HEK293 (cell line): ENCODE measurements at regions not wholly inside any gene's neighbourhood (a gene's known extent, or its start where the extent isn't known, plus 50 kb on each side); places are given as distances from the start of the nearest gene placed in this dataset.

Source experiments
- GLI4 ChIP-seq: fragments of 450-650 bp; formaldehyde crosslinking; IDR thresholded peaks from 2 replicates; pipeline ENCODE4 v1.5.1; 2016; ENCODE audit warnings: missing biosample characterization, missing genetic modification characterization
- MYNN ChIP-seq: fragments of 450-650 bp; formaldehyde crosslinking; IDR thresholded peaks from 2 replicates; pipeline ENCODE4 v1.5.1; 2016; ENCODE audit warnings: missing biosample characterization, missing genetic modification characterization, borderline replicate concordance
- REPIN1 ChIP-seq: fragments of 450-650 bp; formaldehyde crosslinking; IDR thresholded peaks from 2 replicates; pipeline ENCODE4 v1.5.1; 2017; ENCODE audit warnings: missing biosample characterization, missing genetic modification characterization, low read depth
- SALL2 ChIP-seq: fragments of 450-650 bp; formaldehyde crosslinking; IDR thresholded peaks from 2 replicates; pipeline ENCODE4 v1.5.0; 2017; ENCODE audit warnings: missing biosample characterization, mild to moderate bottlenecking, missing genetic modification characterization, borderline replicate concordance
- ZNF133 ChIP-seq: fragments of 450-650 bp; formaldehyde crosslinking; IDR thresholded peaks from 2 replicates; pipeline ENCODE4 v1.5.1; 2016; ENCODE audit warnings: missing biosample characterization, missing genetic modification characterization
- ZNF311 ChIP-seq: fragments of 450-650 bp; formaldehyde crosslinking; IDR thresholded peaks from 2 replicates; pipeline ENCODE4 v1.5.1; 2017; ENCODE audit warnings: missing biosample characterization, missing genetic modification characterization, borderline replicate concordance
- TF ChIP-seq, protein P1 (sequence below): fragments of 450-650 bp; formaldehyde crosslinking; IDR thresholded peaks from 2 replicates; pipeline ENCODE4 v1.5.1; 2016; ENCODE audit warnings: missing biosample characterization, missing genetic modification characterization
- TF ChIP-seq, protein P2 (sequence below): fragments of 450-650 bp; formaldehyde crosslinking; IDR thresholded peaks from 2 replicates; pipeline ENCODE4 v1.5.1; 2016; ENCODE audit warnings: missing biosample characterization, missing genetic modification characterization
- TF ChIP-seq, protein P3 (sequence below): fragments of 450-650 bp; formaldehyde crosslinking; IDR thresholded peaks from 2 replicates; pipeline ENCODE4 v1.5.1; 2016; ENCODE audit warnings: missing biosample characterization, missing genetic modification characterization
- TF ChIP-seq, protein P4 (sequence below): fragments of 450-650 bp; formaldehyde crosslinking; IDR thresholded peaks from 2 replicates; pipeline ENCODE4 v1.5.1; 2017; ENCODE audit warnings: missing biosample characterization, missing genetic modification characterization
- TF ChIP-seq, protein P5 (sequence below): fragments of 450-650 bp; formaldehyde crosslinking; IDR thresholded peaks from 2 replicates; pipeline ENCODE4 v1.5.1; 2016; ENCODE audit warnings: missing biosample characterization, missing genetic modification characterization, low read depth

DNA sequence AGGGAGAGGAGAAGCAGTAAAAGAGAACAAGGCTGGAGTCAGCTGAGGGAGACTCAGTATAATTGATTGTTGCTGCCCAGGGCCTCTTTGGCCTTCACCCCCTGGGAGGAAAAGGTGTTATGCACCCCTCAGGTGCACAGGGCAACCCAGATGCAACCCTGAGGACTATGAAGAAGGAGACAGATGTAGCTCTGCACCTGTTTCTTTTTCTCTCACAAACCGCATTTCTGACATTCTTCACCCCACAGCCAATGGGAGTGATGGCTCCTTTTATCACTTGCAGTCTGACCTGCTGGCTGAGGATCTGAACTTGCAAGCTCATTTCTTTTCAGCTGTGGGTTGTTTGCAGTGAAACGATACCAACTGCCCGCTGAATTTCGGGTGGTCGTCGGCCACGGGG lies 64.1 kb upstream of the F13A1 start:
- no peak for TF ChIP-seq GLI4 (tag by site-specific recombination)
- TF ChIP-seq MYNN (tag by site-specific recombination): no peak
- TF ChIP-seq, protein P1, sequence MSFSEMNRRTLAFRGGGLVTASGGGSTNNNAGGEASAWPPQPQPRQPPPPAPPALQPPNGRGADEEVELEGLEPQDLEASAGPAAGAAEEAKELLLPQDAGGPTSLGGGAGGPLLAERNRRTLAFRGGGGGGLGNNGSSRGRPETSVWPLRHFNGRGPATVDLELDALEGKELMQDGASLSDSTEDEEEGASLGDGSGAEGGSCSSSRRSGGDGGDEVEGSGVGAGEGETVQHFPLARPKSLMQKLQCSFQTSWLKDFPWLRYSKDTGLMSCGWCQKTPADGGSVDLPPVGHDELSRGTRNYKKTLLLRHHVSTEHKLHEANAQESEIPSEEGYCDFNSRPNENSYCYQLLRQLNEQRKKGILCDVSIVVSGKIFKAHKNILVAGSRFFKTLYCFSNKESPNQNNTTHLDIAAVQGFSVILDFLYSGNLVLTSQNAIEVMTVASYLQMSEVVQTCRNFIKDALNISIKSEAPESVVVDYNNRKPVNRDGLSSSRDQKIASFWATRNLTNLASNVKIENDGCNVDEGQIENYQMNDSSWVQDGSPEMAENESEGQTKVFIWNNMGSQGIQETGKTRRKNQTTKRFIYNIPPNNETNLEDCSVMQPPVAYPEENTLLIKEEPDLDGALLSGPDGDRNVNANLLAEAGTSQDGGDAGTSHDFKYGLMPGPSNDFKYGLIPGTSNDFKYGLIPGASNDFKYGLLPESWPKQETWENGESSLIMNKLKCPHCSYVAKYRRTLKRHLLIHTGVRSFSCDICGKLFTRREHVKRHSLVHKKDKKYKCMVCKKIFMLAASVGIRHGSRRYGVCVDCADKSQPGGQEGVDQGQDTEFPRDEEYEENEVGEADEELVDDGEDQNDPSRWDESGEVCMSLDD (tag by site-specific recombination): no peak
- no peak for TF ChIP-seq ZNF311 (tag by site-specific recombination)
- no peak for TF ChIP-seq REPIN1 (tag by site-specific recombination)
- no peak for TF ChIP-seq ZNF133
- TF ChIP-seq, protein P2, sequence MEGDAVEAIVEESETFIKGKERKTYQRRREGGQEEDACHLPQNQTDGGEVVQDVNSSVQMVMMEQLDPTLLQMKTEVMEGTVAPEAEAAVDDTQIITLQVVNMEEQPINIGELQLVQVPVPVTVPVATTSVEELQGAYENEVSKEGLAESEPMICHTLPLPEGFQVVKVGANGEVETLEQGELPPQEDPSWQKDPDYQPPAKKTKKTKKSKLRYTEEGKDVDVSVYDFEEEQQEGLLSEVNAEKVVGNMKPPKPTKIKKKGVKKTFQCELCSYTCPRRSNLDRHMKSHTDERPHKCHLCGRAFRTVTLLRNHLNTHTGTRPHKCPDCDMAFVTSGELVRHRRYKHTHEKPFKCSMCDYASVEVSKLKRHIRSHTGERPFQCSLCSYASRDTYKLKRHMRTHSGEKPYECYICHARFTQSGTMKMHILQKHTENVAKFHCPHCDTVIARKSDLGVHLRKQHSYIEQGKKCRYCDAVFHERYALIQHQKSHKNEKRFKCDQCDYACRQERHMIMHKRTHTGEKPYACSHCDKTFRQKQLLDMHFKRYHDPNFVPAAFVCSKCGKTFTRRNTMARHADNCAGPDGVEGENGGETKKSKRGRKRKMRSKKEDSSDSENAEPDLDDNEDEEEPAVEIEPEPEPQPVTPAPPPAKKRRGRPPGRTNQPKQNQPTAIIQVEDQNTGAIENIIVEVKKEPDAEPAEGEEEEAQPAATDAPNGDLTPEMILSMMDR: no peak
- TF ChIP-seq, protein P3, sequence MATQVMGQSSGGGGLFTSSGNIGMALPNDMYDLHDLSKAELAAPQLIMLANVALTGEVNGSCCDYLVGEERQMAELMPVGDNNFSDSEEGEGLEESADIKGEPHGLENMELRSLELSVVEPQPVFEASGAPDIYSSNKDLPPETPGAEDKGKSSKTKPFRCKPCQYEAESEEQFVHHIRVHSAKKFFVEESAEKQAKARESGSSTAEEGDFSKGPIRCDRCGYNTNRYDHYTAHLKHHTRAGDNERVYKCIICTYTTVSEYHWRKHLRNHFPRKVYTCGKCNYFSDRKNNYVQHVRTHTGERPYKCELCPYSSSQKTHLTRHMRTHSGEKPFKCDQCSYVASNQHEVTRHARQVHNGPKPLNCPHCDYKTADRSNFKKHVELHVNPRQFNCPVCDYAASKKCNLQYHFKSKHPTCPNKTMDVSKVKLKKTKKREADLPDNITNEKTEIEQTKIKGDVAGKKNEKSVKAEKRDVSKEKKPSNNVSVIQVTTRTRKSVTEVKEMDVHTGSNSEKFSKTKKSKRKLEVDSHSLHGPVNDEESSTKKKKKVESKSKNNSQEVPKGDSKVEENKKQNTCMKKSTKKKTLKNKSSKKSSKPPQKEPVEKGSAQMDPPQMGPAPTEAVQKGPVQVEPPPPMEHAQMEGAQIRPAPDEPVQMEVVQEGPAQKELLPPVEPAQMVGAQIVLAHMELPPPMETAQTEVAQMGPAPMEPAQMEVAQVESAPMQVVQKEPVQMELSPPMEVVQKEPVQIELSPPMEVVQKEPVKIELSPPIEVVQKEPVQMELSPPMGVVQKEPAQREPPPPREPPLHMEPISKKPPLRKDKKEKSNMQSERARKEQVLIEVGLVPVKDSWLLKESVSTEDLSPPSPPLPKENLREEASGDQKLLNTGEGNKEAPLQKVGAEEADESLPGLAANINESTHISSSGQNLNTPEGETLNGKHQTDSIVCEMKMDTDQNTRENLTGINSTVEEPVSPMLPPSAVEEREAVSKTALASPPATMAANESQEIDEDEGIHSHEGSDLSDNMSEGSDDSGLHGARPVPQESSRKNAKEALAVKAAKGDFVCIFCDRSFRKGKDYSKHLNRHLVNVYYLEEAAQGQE (tag by site-specific recombination): no peak
- TF ChIP-seq, protein P4, sequence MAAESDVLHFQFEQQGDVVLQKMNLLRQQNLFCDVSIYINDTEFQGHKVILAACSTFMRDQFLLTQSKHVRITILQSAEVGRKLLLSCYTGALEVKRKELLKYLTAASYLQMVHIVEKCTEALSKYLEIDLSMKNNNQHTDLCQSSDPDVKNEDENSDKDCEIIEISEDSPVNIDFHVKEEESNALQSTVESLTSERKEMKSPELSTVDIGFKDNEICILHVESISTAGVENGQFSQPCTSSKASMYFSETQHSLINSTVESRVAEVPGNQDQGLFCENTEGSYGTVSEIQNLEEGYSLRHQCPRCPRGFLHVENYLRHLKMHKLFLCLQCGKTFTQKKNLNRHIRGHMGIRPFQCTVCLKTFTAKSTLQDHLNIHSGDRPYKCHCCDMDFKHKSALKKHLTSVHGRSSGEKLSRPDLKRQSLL: no peak
- TF ChIP-seq, protein P5, sequence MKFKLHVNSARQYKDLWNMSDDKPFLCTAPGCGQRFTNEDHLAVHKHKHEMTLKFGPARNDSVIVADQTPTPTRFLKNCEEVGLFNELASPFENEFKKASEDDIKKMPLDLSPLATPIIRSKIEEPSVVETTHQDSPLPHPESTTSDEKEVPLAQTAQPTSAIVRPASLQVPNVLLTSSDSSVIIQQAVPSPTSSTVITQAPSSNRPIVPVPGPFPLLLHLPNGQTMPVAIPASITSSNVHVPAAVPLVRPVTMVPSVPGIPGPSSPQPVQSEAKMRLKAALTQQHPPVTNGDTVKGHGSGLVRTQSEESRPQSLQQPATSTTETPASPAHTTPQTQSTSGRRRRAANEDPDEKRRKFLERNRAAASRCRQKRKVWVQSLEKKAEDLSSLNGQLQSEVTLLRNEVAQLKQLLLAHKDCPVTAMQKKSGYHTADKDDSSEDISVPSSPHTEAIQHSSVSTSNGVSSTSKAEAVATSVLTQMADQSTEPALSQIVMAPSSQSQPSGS (tag by site-specific recombination): no peak
- TF ChIP-seq SALL2 (tag by site-specific recombination): no peak
